SK-N-SH treated with all-trans-retinoic acid at 6 μM for 48 hours (cell line): ENCODE measurements at regions not wholly inside any gene's neighbourhood (a gene's known extent, or its start where the extent isn't known, plus 50 kb on each side); places are given as distances from the start of the nearest gene placed in this dataset.

ENCODE experiments used
- ATAC-seq: fragments of 200-7000 bp; cut with Tn5 transposase; 3 replicates; pipeline ENCODE4 v1.9.1; 2020; ENCODE audit warnings: mild to moderate bottlenecking, moderate library complexity
- ARNTL ChIP-seq: fragments of 450-650 bp; formaldehyde crosslinking; IDR thresholded peaks from 2 replicates; pipeline ENCODE4 v1.5.0; 2020; ENCODE audit warnings: low read depth, mild to moderate bottlenecking, moderate library complexity, borderline replicate concordance
- BACH2 ChIP-seq: fragments of 250-450 bp; sonication (Bioruptor Pico); IDR thresholded peaks from 2 replicates; pipeline ENCODE4 v1.9.0; 2021; ENCODE audit warnings: mild to moderate bottlenecking, borderline replicate concordance
- CREB5 ChIP-seq: fragments of 250-450 bp; sonication (Bioruptor Pico); IDR thresholded peaks from 2 replicates; pipeline ENCODE4 v1.5.1; 2020; ENCODE audit warnings: low read depth, mild to moderate bottlenecking, moderate library complexity
- CSDC2 ChIP-seq: fragments of 250-450 bp; sonication (Bioruptor Pico); IDR thresholded peaks from 2 replicates; pipeline ENCODE4 v1.5.0; 2020; ENCODE audit warnings: mild to moderate bottlenecking, moderate library complexity
- CSRNP3 ChIP-seq: fragments of 250-450 bp; sonication (Bioruptor Pico); IDR thresholded peaks from 2 replicates; pipeline ENCODE4 v1.5.1; 2021; ENCODE audit warnings: mild to moderate bottlenecking, moderate library complexity
- ESRRG ChIP-seq: fragments of 250-450 bp; sonication (Bioruptor Pico); IDR thresholded peaks from 2 replicates; pipeline ENCODE4 v1.6.1; 2021; ENCODE audit warnings: mild to moderate bottlenecking
- GLIS3 ChIP-seq: fragments of 250-450 bp; sonication (Bioruptor Pico); IDR thresholded peaks from 2 replicates; pipeline ENCODE4 v1.5.0; 2020; ENCODE audit warnings: mild to moderate bottlenecking, moderate library complexity
- ISL1 ChIP-seq: fragments of 250-450 bp; sonication (Bioruptor Pico); IDR thresholded peaks from 2 replicates; pipeline ENCODE4 v2.1.2; 2022; ENCODE audit warnings: mild to moderate bottlenecking, moderate library complexity
- OSR1 ChIP-seq: fragments of 250-450 bp; sonication (Bioruptor Pico); IDR thresholded peaks from 2 replicates; pipeline ENCODE4 v1.8.0; 2022; ENCODE audit warnings: moderate library complexity, mild to moderate bottlenecking, inconsistent platforms
- PATZ1 ChIP-seq: fragments of 250-450 bp; sonication (Bioruptor Pico); IDR thresholded peaks from 2 replicates; pipeline ENCODE4 v1.8.0; 2020; ENCODE audit warnings: mild to moderate bottlenecking, moderate library complexity, borderline replicate concordance
- PPARA ChIP-seq: fragments of 250-450 bp; sonication (Bioruptor Pico); IDR thresholded peaks from 2 replicates; pipeline ENCODE4 v1.5.0; 2020; ENCODE audit warnings: mild to moderate bottlenecking, borderline replicate concordance
- RARB ChIP-seq: fragments of 250-450 bp; sonication (Bioruptor Pico); IDR thresholded peaks from 2 replicates; pipeline ENCODE4 v1.8.0; 2021; ENCODE audit warnings: mild to moderate bottlenecking, moderate library complexity
- SNAI2 ChIP-seq: fragments of 250-450 bp; sonication (Bioruptor Pico); IDR thresholded peaks from 2 replicates; pipeline ENCODE4 v1.5.0; 2020; ENCODE audit warnings: mild to moderate bottlenecking, moderate library complexity
- TCF4 ChIP-seq: fragments of 250-450 bp; sonication (Bioruptor Pico); IDR thresholded peaks from 2 replicates; pipeline ENCODE4 v1.8.0; 2021; ENCODE audit warnings: mild to moderate bottlenecking, moderate library complexity, borderline replicate concordance
- TOX ChIP-seq: fragments of 250-450 bp; sonication (Bioruptor Pico); IDR thresholded peaks from 2 replicates; pipeline ENCODE4 v1.8.0; 2021; ENCODE audit warnings: mild to moderate bottlenecking, moderate library complexity, borderline replicate concordance
- TSHZ2 ChIP-seq: fragments of 250-450 bp; sonication (Bioruptor Pico); IDR thresholded peaks from 2 replicates; pipeline ENCODE4 v1.5.0; 2020; ENCODE audit warnings: mild to moderate bottlenecking, moderate library complexity
- ZC3H10 ChIP-seq: fragments of 250-450 bp; sonication (Bioruptor Pico); IDR thresholded peaks from 2 replicates; pipeline ENCODE4 v1.5.1; 2021; ENCODE audit warnings: mild to moderate bottlenecking, moderate library complexity
- ZFP3 ChIP-seq: fragments of 250-450 bp; sonication (Bioruptor Pico); IDR thresholded peaks from 2 replicates; pipeline ENCODE4 v1.5.0; 2020; ENCODE audit warnings: mild to moderate bottlenecking, moderate library complexity
- ZNF565 ChIP-seq: fragments of 450-650 bp; formaldehyde crosslinking; conservative IDR thresholded peaks from 2 replicates; pipeline ENCODE4 v1.5.0; 2020; ENCODE audit warnings: low read depth, mild to moderate bottlenecking, moderate library complexity
- ZNF70 ChIP-seq: fragments of 450-650 bp; formaldehyde crosslinking; IDR thresholded peaks from 2 replicates; pipeline ENCODE4 v1.5.0; 2020; ENCODE audit warnings: mild to moderate bottlenecking, moderate library complexity

GRCh38 chr13:72462166-72462565 lies 265.3 kb downstream of the MZT1 start (continued):
- TF ChIP-seq CREB5 (no peak), OSR1 (no peak), ZNF70 (CRISPR knock-in tag) (no peak), GLIS3 (CRISPR knock-in tag) (no peak), CSDC2 (no peak), BACH2 (CRISPR knock-in tag) (no peak), ARNTL (CRISPR knock-in tag) (no peak), ZFP3 (CRISPR knock-in tag) (no peak), PPARA (CRISPR knock-in tag) (no peak)

GRCh38 chr13:72458701-72459100 lies 268.7 kb downstream of the MZT1 start:
- ATAC-seq, result no peak
- TF ChIP-seq ISL1 (CRISPR knock-in tag) (0 out of 2 replicates have a peak, but pooled peaks have one; percentile 8), SNAI2 (CRISPR knock-in tag) (no peak)

GRCh38 chr13:72457151-72457550 lies 270.3 kb downstream of the MZT1 start:
- TF ChIP-seq ESRRG (CRISPR knock-in tag) (no peak), RARB (CRISPR knock-in tag) (no peak), TOX (no peak), ZNF565 (CRISPR knock-in tag) (no peak), ZFP3 (CRISPR knock-in tag) (no peak), CSRNP3 (CRISPR knock-in tag) (no peak), CREB5 (no peak)
- TF ChIP-seq, all 23 proteins: peak for 0
- no peak for ATAC-seq

GRCh38 chr13:72456486-72456885 lies 270.9 kb downstream of the MZT1 start:
- TF ChIP-seq ZC3H10 (CRISPR knock-in tag), result no peak
- no peak for TF ChIP-seq OSR1
- no peak for TF ChIP-seq TCF4 (CRISPR knock-in tag)
- TF ChIP-seq ARNTL (CRISPR knock-in tag), result no peak
- TF ChIP-seq ZFP3 (CRISPR knock-in tag), result no peak
- TF ChIP-seq CREB5, result no peak
- TF ChIP-seq ZNF70 (CRISPR knock-in tag), result no peak
- no peak for TF ChIP-seq TOX
- TF ChIP-seq CSDC2, result no peak
- TF ChIP-seq PATZ1 (CRISPR knock-in tag), result no peak
- no peak for TF ChIP-seq TSHZ2 (CRISPR knock-in tag)
- TF ChIP-seq, all 23 proteins: peak for 0
- no peak for ATAC-seq
